Loucy (cell line): ENCODE measurements at regions not wholly inside any gene's neighbourhood (a gene's known extent, or its start where the extent isn't known, plus 50 kb on each side); places are given as distances from the start of the nearest gene placed in this dataset.

Experiments used
- H2AFZ ChIP-seq: fragments of 200-600 bp; sonication (generic); 2 replicates; pipeline ENCODE4 v1.6.0; 2016; ENCODE audit warnings: antibody characterized with exemption, mild to moderate bottlenecking, low read length, moderate library complexity
- H3F3A ChIP-seq: fragments of 200-600 bp; 2 replicates; pipeline ENCODE4 v1.6.0; 2016; ENCODE audit warnings: antibody characterized with exemption, low read depth, mild to moderate bottlenecking
- H3K27me3 ChIP-seq: fragments of 200-600 bp; sonication (generic); 2 replicates; pipeline ENCODE4 v1.6.1; 2014; ENCODE audit warnings: low read length, mild to moderate bottlenecking; ENCODE audit not compliant: insufficient read depth, poor library complexity, severe bottlenecking
- H3K36me3 ChIP-seq: fragments of 200-600 bp; sonication (generic); 2 replicates; pipeline ENCODE4 v1.6.1; 2016; ENCODE audit warnings: low read length; ENCODE audit not compliant: insufficient read depth
- H3K4me1 ChIP-seq: fragments of 200-600 bp; sonication (generic); 2 replicates; pipeline ENCODE4 v1.5.1; 2014; ENCODE audit warnings: low read length, mild to moderate bottlenecking; ENCODE audit not compliant: insufficient read depth, poor library complexity, severe bottlenecking
- H3K4me2 ChIP-seq: fragments of 200-600 bp; sonication (generic); 2 replicates; pipeline ENCODE4 v1.6.0; 2014; ENCODE audit warnings: antibody characterized with exemption, low read length, low read depth, mild to moderate bottlenecking; ENCODE audit not compliant: poor library complexity, severe bottlenecking
- H3K4me3 ChIP-seq: fragments of 200-600 bp; sonication (generic); 2 replicates; pipeline ENCODE4 v1.5.1; 2014; ENCODE audit warnings: low read length, mild to moderate bottlenecking, mixed read lengths; ENCODE audit not compliant: poor library complexity, severe bottlenecking
- H3K79me2 ChIP-seq: fragments of 200-600 bp; sonication (generic); 2 replicates; pipeline ENCODE4 v1.6.1; 2014; ENCODE audit warnings: low read length; ENCODE audit not compliant: insufficient read depth
- H3K9ac ChIP-seq: fragments of 200-600 bp; sonication (generic); 2 replicates; pipeline ENCODE4 v1.6.0; 2014; ENCODE audit warnings: mild to moderate bottlenecking, low read depth, low read length, moderate library complexity; ENCODE audit not compliant: poor library complexity, severe bottlenecking
- H3K9me2 ChIP-seq: fragments of 200-600 bp; sonication (generic); replicated peaks from 2 replicates; pipeline ENCODE4 v1.6.1; 2016; ENCODE audit warnings: low read depth, low read length, mixed read lengths
- H3K9me3 ChIP-seq: fragments of 200-600 bp; sonication (generic); 2 replicates; pipeline ENCODE4 v1.6.1; 2014; ENCODE audit warnings: mild to moderate bottlenecking, antibody characterized with exemption, low read length, low read depth; ENCODE audit not compliant: insufficient read depth
- H4K20me1 ChIP-seq: fragments of 200-600 bp; sonication (generic); 2 replicates; pipeline ENCODE4 v1.6.0; 2014; ENCODE audit warnings: antibody characterized with exemption, low read length, mild to moderate bottlenecking; ENCODE audit not compliant: insufficient read depth, poor library complexity, severe bottlenecking
- CTCF ChIP-seq: fragments of 200-600 bp; sonication (generic); conservative IDR thresholded peaks from 2 replicates; pipeline ENCODE4 v1.5.1; 2014; ENCODE audit warnings: mild to moderate bottlenecking, antibody characterized with exemption, low read length
- EZH2phosphoT487 ChIP-seq: fragments of 200-600 bp; IDR thresholded peaks from 2 replicates; pipeline ENCODE4 v1.6.1; 2018; ENCODE audit warnings: antibody characterized with exemption, mild to moderate bottlenecking, moderate library complexity, borderline replicate concordance

DNA sequence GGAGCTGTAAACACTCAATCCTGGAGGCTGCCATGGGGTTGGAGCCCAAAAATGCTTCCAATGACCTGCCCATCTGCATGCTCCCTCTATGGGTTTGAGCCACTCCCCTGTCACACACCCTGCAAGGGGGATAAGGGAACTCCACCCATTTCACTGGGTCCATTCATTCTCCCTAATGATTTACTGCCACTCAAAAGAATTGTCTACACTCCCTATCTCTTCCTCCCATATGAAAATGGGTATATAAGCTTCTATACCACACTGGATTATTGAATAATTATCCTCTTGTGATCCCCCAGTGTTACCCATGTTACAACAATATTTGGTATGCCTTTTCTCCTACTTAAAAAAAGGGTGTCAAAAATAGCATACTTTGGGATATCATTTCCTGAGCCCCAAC, 260.8 kb upstream of the CCDC196 start:
- Histone ChIP-seq H3K36me3 (no peaks in the 10 kb centered on the region), H3K9me2 (no peaks in the 10 kb centered on the region), H3K4me1 (no peaks in the 10 kb centered on the region), H4K20me1 (no peaks in the 10 kb centered on the region), H3K4me2 (no peak overlapping the region), H3K9ac (no peak overlapping the region), H3K9me3 (no peaks in the 10 kb centered on the region), H2AFZ (no peak overlapping the region), H3K79me2 (no peaks in the 10 kb centered on the region), H3K4me3 (no peak overlapping the region), H3F3A (no peaks in the 10 kb centered on the region), H3K27me3 (no peaks in the 10 kb centered on the region)
- TF ChIP-seq EZH2phosphoT487, result no peak
- TF ChIP-seq CTCF, result no peak

DNA sequence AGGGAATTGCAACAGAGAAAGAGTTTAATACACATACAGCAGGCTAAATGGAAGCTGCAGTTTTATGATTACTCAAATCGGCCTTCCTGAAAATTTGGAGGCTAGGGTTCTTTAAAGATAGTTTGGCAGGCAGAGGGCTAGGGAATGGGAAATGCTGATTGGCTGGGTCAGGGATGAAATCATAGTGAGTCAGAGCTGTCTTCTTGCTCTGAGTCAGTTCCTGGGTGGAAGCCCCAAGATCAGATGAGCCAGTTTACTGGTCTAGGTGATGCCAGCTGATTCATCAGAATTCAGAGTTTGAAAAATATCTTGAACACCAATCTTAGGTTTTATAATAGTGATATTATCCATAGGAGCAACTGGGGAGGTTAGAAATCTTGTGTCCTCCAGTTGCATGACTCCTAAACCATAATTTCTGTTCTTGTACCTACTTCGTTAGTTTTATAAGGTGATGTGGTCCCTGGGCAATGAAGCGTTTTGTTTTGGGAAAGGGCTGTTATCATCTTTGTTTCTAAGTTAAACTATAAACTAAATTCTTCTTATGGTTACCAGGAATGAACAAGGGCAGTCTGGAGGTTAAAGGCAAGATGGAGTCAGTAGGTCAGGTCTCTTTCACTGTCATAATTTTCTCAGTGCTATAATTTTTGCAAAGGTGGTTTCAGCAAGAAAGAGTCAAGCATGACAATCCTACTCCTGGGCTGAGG, 257.8 kb upstream of the CCDC196 start:
- H2AFZ ChIP-seq, result no peak overlapping the region

DNA sequence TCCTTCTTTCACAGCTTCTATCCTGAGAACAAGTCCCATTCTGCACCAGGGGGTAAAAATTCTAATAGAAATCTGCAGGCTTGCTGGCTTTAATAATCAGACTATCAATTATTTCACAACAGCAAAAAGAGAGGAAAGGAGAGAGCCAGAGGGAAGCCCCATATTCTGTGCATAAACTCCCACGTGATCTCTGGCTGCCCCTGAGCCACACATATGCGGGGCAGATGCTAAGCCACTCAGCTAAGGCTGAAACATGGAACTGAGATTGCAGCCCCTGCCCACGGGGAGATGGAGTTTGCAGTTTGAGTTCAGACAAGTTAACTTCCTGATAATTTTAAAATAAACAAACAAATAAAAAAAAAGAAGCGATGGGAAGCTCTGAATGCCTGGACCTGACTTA, 254.4 kb upstream of the CCDC196 start:
- H3K4me1 ChIP-seq, result no peaks in the 10 kb centered on the region
- H3K9me2 ChIP-seq, result no peaks in the 10 kb centered on the region
- no peak overlapping the region for H3K4me3 ChIP-seq
- TF ChIP-seq CTCF (no peak), EZH2phosphoT487 (no peak)
- no peak overlapping the region for H2AFZ ChIP-seq
- no peaks in the 10 kb centered on the region for H4K20me1 ChIP-seq
- no peak overlapping the region for H3K4me2 ChIP-seq
- no peaks in the 10 kb centered on the region for H3K27me3 ChIP-seq
- H3K9ac ChIP-seq, result no peak overlapping the region
- no peaks in the 10 kb centered on the region for H3F3A ChIP-seq
- H3K79me2 ChIP-seq, result no peaks in the 10 kb centered on the region
- H3K9me3 ChIP-seq, result no peaks in the 10 kb centered on the region
- H3K36me3 ChIP-seq, result no peaks in the 10 kb centered on the region

More for the DNA sequence above, 257.8 kb upstream of the CCDC196 start:
- H3K4me3 ChIP-seq, result no peak overlapping the region
- H3K4me1 ChIP-seq, result no peaks in the 10 kb centered on the region
- no peaks in the 10 kb centered on the region for H3K36me3 ChIP-seq
- no peaks in the 10 kb centered on the region for H3F3A ChIP-seq
- no peaks in the 10 kb centered on the region for H3K9me2 ChIP-seq
- H3K79me2 ChIP-seq, result no peaks in the 10 kb centered on the region
- no peaks in the 10 kb centered on the region for H3K27me3 ChIP-seq
- H3K9ac ChIP-seq, result no peak overlapping the region
- H4K20me1 ChIP-seq, result no peaks in the 10 kb centered on the region
- no peak overlapping the region for H3K4me2 ChIP-seq
- TF ChIP-seq EZH2phosphoT487 (no peak), CTCF (no peak)
- H3K9me3 ChIP-seq, result no peaks in the 10 kb centered on the region
